ENCODE measurements at regions not wholly inside any gene's neighbourhood (a gene's known extent, or its start where the extent isn't known, plus 50 kb on each side); places are given as distances from the start of the nearest gene placed in this dataset.
"Not testable (repeated sequence)": the region's sequence is repeated elsewhere in the genome, so short reads cannot be mapped to it uniquely, and the experiment has no call there.

GRCh38 chr1:148261684-148262083 lies 109.6 kb upstream of the NBPF11 start:
- not testable (repeated sequence) for DNase-seq

GRCh38 chr1:148257886-148258285 lies 105.8 kb upstream of the NBPF11 start:
- not testable (repeated sequence) for DNase-seq

- DNase-seq, result peak; percentile 30
These were observed 102.7 kb upstream of the NBPF11 start for GRCh38 chr1:148254611-148255429.

- not testable (repeated sequence) for DNase-seq
These were observed 101.7 kb upstream of the NBPF11 start for GRCh38 chr1:148253808-148254207.

- not testable (repeated sequence) for DNase-seq
These were observed 96.7 kb upstream of the NBPF11 start for GRCh38 chr1:148248798-148249197.

- not testable (repeated sequence) for DNase-seq
These were observed 94.3 kb upstream of the NBPF11 start for GRCh38 chr1:148246258-148246861.

GRCh38 chr1:148245843-148246242 lies 93.8 kb upstream of the NBPF11 start:
- not testable (repeated sequence) for DNase-seq

GRCh38 chr1:148245443-148245842 lies 93.4 kb upstream of the NBPF11 start:
- not testable (repeated sequence) for DNase-seq

GRCh38 chr1:148233250-148233649 lies 81.2 kb upstream of the NBPF11 start:
- not testable (repeated sequence) for DNase-seq

- not testable (repeated sequence) for DNase-seq
These were observed 76.8 kb upstream of the NBPF11 start for GRCh38 chr1:148228846-148229245.

GRCh38 chr1:148222399-148223159 lies 70.5 kb upstream of the NBPF11 start:
- DNase-seq, result not testable (repeated sequence)

- not testable (repeated sequence) for DNase-seq
These were observed 69.5 kb upstream of the NBPF11 start for GRCh38 chr1:148221593-148221992.

GRCh38 chr1:148219229-148219628 lies 67.1 kb upstream of the NBPF11 start:
- not testable (repeated sequence) for DNase-seq

- DNase-seq, result not testable (repeated sequence)
These were observed 59.1 kb upstream of the NBPF11 start for GRCh38 chr1:148211191-148211590.

GRCh38 chr1:148210624-148211023 lies 58.5 kb upstream of the NBPF11 start:
- not testable (repeated sequence) for DNase-seq

GRCh38 chr1:148210166-148210565 lies 58.1 kb upstream of the NBPF11 start:
- not testable (repeated sequence) for DNase-seq

- DNase-seq, result not testable (repeated sequence)
These were observed 49.9 kb upstream of the NBPF11 start for GRCh38 chr1:148202013-148202412.

All from CD4-positive, alpha-beta T cell treated with Interleukin-17A for 1 hour (primary cell).